ENCODE measurements at regions not wholly inside any gene's neighbourhood (a gene's known extent, or its start where the extent isn't known, plus 50 kb on each side); places are given as distances from the start of the nearest gene placed in this dataset.
"Not testable (repeated sequence)": the region's sequence is repeated elsewhere in the genome, so short reads cannot be mapped to it uniquely, and the experiment has no call there.

DNA sequence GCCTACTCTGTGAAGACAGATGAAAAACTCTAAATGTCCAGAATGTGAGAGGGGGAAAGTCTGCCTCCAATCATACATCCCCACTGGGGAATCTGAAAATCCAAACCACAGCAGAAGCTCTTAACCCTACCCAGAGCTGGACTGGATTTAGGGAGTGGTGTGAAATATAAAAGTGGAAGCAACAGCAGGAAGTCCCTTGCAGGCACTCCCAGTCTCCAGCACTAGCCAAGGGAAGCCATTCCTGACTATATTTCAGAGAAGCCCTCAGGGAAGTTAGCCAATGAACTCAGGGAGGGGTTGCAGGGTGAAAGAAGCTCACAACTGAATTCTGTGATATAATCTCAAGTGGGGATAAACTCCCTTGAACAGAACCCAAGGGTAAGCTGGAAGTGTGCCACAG is 51.5 kb downstream of the CRPPA start:
- no peak for DNase-seq

DNA sequence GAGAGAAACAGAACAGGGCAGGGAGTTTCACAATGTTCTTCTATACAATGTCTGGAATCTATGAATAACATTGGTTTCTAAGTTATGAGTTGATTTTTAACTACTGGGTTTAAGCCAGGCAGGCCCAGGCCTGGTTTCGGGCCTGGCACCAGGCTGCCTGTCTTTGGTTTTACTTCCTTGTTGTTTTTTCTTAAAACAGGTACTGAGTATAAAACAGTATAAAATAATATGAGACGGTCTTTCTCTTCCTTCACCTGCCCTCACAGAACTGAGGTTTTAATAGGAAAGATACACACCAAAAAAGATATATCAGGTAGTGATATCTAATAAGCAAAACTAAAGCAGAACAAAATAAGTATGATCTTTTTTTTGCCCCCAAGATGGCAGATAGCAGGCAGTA is 52.0 kb downstream of the CRPPA start:
- not testable (repeated sequence) for DNase-seq

- no peak for DNase-seq
Observed at GRCh38 chr7:16368885-16369284, 52.5 kb downstream of the CRPPA start.

DNA sequence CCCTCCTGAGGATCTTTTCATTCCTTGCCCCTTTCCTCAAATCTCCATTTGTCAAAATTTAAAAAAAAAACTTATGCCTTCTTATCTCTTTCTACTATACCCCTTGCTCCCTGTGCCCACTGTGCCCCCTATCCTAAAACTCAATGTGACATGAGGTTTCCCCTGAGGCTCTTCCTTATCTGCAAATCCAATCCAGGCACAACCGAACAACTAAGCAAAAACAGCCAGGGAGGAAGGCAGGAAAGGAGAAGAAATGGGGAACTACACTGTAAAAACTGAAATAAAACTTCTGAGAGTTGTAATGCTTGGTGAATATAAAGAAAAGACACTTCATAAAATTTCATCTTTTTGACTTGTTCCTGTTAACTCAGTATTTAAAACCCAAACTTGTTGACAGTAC is 54.2 kb downstream of the CRPPA start:
- DNase-seq = no peak

GRCh38 chr7:16365952-16366351 is 55.4 kb downstream of the CRPPA start:
- DNase-seq = no peak

DNA sequence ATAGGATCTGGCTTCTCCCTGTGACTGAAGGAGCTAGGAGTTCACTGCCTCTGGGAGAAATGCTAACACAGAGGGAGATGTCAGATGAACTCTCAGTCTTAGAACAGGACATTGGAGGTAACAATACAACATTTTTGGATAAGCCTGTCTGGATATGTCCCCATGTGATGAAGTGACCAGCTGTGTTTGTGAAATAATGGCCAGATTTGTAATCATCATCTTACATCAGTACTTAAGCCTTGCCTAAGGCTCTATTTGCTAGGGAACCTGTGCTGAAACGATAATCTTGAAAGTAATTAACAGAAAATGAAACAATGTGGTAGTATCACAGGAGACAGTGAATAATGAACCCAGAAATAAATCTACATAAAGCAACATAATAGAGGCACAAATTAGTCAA is 56.2 kb downstream of the CRPPA start:
- DNase-seq = no peak

DNA sequence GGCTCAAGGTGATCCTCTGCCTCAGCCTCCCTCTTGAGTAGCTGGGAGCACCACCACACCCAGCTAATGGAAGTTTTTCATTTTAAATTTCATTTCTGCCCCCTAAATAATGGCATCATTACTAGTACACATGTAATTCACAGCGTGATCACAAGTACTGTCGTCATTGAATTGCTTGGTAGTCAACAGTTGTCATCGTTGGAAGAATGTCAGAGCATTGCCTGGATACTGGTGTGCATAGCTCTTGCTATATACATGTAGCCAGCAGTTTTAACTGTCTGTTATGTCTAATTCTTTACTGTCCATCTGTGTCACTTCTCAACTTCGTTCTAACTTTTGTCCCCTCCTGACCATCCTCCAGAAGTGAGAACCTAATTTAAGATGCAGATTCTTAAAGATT is 62.1 kb downstream of the CRPPA start:
- DNase-seq = no peak

- no peak for DNase-seq
Observed at GRCh38 chr7:16357921-16358320, 63.4 kb downstream of the CRPPA start.

GRCh38 chr7:16357474-16357873 is 63.9 kb downstream of the CRPPA start:
- no peak for DNase-seq

GRCh38 chr7:16356301-16356958 is 64.9 kb downstream of the CRPPA start:
- DNase-seq = peak; percentile 13

GRCh38 chr7:16354573-16354972 is 66.8 kb downstream of the CRPPA start:
- DNase-seq = no peak

GRCh38 chr7:16353226-16353625 is 68.1 kb downstream of the CRPPA start:
- DNase-seq = no peak

DNA sequence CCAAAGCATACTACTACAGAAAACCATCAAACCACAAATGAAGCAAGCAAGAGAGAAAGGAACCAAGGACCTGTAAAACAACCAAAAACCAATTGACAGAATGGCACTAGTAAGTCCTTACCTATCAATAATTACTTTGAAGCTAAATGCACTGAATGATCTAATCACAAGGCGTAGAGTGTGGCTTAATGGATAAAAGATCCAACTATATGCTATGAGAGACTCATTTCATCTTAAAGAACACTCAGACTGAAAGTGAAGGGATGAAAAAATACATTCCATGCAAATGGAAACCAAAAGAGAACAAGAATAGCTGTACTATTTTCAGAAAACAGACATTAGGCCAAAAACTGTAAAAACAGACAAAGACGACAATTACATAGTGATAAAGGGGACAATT is 70.7 kb downstream of the CRPPA start:
- no peak for DNase-seq

GRCh38 chr7:16348251-16348650 is 73.1 kb downstream of the CRPPA start:
- no peak for DNase-seq

DNA sequence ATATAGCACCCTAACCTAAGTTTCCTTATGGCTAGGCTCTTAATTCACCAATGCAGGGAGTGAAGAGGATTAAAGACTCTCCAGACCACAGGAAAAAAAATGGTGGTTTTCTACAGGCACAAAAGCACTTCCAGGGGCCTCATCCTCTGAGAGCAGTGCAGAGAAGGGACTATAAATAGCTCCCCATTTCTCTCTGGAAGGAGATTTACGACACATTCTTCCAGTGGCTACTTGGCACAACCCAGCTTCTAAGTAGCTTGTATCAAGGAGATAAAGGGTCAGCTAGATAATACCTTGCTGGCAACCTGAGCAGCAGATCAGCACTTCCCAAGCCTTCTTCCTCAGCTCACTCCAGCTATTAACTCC is 73.5 kb downstream of the CRPPA start:
- DNase-seq = peak; percentile 53

DNA sequence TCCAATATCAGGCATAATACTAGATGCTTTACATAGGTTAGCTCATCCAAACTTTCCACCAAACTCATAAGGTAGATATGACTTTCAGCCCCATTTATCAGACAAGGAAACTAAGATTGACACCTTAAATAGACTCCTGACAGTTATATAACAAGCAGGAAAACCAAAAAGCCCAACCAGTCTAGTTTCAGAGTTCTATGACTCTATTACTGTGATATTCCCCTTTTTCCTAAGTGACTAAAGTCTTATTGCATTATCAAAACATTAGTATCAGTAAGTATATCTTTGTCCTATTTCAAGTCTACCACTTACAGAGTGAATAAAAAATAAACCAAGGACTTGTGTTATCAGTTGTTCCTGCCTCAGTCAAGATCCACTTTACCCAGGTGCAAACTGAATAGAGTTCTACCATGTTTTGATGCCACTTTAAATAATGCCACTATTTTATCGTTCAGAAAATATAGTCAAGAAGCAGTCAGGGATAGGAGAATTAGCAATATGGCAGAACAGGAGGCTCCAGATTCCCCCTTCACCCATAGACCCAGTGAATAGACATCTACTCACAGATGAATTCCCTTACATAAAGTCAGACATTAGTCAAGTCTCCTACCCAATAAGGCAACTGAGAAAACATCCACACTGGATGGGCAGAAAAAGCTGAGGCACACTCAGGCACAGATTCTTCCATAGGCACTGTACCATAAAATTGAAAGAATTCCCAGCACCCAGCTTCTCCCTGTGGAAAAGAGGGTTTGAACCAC is 74.1 kb downstream of the CRPPA start:
- no peak for DNase-seq

DNA sequence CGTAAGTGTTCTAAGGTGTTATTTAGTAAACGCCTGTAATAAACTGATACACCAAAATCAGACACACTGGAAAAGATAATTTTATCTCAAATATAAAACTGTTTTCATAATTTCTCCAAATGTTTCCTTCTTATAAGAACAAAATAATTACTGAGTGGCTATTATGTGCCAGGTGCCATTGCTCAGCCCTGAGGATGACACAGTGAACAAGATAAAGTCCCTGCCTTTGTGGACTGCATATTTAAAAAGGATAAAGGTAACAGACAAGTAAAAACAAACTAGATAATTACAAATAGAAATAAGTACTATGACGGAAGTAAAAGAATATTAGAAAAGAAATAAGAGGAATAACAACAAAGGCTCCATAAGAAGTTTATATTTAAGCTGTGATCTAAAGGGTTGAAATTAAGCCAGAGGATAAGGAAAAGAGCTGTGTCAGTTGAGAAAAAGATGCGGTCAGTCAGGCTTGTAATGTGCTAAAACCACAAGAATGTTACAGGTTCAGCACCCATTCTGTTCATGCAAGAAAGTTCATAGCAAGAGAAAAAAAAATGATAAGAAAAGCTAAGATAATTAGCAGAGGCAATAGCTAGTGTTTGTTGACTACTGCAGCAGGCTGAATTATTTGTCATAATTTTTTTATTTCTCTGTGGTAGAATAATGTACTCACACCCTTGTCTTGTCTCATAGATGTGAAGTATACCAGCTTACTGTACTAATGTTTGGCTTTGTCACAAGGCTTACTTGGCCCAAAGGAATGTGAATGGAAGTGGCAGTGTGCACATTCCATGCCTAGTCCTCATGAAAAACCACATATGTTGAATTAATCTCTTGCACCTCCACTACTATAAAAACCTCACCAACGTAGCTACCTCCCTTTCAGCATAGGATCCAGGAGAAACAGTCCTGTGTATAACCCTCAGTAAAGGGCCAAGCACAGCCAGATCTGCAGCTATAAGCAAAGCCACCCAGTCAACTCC is 75.1 kb downstream of the CRPPA start:
- DNase-seq = no peak

DNA sequence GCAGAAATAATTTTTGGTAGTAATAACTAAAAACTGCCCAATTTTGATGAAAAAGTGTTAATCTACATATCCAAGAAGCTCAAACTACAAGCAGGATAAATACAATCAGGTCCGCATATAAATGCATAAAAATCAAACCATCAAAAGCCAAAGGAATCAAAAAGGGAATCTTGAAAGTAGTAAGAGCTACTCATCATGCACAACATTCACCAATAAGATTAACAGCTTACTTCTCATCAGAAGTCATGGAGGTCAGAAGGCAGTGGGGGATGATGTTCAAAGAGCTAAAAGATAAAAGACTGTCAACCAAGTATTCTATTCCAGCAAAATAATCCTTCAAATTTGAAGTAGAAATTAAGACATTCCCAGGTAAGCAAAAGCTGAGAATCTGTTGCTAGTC is 76.4 kb downstream of the CRPPA start:
- no peak for DNase-seq

DNA sequence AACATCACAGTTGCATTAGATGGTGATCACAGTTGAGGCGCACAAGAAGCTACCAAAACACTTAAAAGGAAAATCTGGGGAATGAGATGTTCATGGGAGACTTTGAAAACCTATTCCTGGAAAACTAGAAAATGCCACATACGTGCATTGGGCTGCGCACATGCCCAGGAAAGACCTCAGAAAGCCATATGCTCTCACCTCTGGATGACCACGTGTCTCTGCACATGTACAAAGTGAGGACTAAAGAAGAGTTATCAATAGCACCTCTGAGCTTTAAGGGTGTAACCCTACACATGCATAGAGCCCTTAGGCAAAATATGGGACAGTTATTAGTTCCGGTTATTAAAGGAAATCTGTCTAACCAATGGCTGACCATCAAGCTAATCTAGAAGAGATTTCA is 77.7 kb downstream of the CRPPA start:
- no peak for DNase-seq

GRCh38 chr7:16338065-16338464 is 83.3 kb downstream of the CRPPA start:
- no peak for DNase-seq

DNA sequence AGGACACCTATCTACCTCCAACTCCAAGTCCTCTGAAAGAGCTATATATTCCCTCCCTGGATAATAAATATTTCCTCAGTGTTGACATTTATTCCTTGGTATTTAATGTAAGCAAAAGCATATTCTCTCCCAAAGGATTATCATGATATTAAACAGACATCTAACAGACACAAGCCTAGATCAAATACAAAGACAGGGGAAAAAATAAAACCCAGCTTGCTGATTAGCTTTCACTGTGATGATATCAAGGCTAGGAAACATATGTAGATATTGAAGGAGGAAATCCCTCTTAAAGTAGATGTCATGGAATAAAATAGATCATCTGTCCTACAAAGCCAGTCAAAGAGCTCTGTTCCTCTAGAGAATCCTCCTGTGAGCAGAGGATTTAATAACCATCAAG is 95.2 kb downstream of the CRPPA start:
- DNase-seq = no peak

DNA sequence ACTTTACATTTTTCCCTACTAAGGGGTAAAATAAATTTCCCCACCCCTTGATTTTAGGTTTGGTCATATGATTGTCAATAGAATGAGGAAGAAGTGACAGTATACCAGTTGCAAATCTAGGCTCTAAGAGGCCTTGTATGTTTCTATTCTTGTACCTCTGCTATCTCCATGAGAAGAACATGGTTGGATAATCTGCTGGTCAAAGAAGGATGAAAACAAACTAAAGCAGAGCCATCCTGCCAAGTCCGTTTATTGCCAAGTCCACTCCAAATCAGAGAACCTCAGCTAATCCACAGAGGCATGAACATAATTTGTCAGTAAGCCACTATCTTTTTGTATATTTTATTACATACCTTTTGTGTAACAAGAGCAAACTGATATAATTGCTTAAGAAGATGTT is 98.0 kb downstream of the CRPPA start:
- DNase-seq = no peak

- DNase-seq = no peak
Observed at GRCh38 chr7:16320099-16320660, 101.2 kb downstream of the CRPPA start.

Data from GDM1 (cell line).